ENCODE measurements at regions not wholly inside any gene's neighbourhood (a gene's known extent, or its start where the extent isn't known, plus 50 kb on each side); places are given as distances from the start of the nearest gene placed in this dataset.
A peak's percentile ranks its signal among the peaks of the same experiment; 100 is the strongest.
"Not testable (repeated sequence)": the region's sequence is repeated elsewhere in the genome, so short reads cannot be mapped to it uniquely, and the experiment has no call there.

DNA sequence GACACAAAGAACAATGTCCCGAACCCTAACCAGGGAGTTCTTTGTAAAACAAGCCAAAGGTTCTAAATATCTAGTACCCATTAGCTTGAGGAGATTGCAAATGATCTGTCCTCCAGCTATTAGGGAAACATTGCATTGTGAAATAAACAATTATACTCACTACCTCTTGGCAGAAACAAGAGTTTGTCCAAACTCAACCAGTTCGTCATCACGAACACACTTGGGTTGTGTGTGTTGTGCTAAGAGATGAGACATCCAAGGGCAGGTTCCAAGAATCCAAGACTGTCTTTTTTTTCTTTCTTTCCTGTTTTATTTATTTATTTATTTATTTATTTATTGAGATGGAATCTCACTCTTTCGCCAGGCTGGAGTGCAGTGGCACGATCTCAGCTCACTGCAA, 793.1 kb upstream of the AUTS2 start:
- DNase-seq = no peak

DNA sequence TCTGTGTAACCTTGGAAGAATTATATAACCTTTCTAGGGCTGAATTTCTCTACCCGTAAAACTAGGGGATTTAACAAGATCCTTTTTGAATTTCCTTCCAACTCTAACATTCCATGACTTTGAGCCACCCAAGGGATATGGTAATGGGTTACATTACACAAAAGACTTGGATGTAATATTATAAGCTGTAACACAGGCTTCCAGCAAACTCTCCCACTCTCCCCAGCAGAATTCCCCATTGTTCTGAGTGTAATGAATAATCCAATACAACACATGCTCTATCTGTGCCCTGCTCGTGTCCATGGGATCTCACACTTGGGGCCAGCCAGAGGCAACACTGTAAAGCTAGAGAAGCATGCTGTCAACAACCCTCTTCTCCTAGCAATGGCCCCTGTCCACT, 790.6 kb upstream of the AUTS2 start:
- DNase-seq = no peak

DNA sequence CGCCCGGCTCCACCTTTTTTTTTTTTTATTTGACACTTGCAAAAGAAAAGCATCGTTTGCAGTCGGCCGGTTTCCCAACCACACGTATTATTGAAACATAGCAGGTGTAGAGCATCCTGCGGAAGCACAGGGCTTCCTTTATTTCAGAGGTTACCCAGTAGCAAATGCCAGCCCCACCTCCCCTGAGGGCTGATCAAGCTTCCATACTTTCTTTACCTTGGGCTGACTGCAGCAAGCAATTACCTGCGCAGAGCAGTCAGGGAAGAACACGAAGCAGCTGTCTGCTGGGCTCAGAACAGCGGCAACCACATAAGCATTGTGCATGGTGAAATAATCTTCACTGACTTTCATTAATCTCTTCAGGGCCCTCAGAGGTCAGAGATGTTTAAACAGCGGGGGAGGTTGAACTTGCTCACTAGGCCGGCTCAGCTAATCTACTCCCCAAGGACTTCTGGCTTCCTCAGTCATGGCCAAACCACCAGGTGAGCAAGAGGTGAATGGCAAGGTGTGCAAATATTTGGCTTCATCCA, 784.7 kb upstream of the AUTS2 start:
- no peak for DNase-seq

DNA sequence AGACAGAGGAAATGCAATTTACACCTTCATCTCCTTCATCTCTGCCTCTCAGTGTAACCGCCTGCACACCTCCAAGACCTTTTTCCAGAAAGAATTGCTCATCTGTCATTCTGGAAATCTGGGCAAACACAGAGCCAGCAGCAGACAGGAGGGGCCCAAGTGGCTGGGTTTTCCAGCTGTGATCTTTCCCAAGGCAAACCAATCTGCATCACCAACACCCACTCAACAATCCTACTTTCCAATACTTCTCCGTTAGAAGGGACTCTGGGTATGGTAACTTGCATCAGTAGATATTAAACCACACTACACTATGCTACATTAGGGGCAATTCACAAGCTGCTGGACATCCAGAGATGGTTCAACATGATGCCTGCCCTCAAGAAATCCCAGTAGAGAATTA, 781.8 kb upstream of the AUTS2 start:
- no peak for DNase-seq

DNA sequence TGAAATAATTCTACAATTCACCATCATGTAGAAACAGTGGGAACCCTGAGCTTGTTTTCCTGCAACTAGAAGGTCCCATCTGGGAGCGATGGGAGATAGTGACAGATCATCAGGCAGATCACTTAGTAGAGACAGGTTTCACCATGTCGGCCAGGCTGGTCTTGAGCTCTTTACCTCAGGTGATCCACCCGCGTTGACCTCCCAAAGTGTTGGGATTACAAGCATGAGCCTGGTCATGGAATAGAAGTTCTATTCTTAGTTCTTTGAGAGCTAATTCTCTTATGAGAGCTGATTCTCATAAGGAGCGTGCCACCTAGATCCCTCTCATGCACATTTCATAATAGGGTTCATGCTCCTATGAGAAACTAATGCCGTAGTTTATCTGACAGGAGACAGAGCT, 778.0 kb upstream of the AUTS2 start:
- DNase-seq = no peak

DNA sequence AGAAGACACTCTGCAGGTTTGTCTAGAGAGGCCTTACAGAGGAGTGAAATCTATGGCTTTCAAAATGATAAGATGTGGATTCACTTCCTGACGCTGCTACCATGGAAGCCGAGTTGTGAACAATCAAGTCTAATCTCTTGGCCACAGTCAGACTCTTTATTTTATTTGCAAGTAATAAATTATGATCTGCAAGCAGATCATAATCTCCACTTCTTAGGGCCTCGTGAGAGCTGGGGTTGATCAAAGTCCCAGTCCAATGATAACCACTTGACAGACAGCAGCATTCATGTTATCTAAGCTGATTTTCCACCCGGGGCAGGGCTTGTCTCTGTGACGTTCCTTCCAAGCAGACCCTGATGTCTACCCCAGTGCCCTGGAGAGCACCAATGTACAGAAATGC, 776.4 kb upstream of the AUTS2 start:
- DNase-seq = no peak

DNA sequence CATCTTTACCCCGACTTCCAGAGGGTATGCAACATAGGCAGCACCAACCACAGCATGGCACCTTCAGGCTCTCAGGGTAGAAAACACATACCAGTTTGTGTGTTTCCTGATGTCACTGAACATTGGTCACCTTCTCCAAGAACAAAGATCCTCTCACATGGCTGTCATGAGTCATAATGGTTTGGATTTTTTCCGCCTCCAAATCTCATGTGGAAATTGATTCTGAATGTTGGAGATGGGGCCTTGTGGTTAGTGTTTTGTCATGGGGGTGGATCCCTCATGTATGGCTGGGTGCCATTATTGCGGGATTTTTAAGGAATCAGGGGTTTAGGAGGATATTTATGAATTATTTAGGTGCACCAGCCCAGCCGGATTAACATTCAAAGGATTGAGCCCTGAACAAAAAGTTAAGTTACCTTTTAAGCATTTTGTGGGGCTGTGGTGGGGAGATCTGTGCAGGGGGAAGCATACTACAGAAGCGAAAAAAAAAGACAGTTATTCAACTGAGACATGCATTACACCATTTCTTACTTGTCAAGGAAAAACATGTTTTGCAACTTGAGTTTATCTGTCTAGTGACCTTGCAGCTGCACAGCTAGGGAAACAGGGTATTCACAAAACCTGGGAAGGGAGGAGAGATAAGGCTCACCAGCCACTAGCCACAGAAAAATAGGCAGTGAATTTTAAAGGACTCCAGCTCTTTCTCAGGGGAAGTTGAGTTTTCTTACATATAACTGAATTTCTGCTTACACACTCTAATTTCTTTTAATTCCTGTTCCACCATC, 774.1 kb upstream of the AUTS2 start:
- DNase-seq = no peak

DNA sequence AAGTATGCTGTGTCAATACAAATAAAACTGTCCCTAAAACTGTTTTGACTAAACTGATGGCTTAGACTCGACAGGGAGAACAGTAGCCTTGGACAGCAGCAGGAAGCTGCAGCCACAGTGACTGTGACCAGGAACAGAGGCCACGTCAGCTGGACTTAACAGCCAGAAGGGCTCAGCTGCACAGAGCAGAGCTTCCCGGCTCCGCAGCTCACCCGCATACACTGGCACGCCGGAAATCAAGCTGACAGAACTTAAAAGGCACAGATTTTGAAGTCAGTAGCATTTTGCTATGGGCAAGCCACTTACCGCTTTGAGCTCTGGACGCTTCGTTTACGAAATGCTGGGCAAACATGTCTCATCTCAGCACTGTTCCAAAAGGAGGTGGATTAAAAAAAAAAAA, 769.7 kb upstream of the AUTS2 start:
- DNase-seq = no peak

DNA sequence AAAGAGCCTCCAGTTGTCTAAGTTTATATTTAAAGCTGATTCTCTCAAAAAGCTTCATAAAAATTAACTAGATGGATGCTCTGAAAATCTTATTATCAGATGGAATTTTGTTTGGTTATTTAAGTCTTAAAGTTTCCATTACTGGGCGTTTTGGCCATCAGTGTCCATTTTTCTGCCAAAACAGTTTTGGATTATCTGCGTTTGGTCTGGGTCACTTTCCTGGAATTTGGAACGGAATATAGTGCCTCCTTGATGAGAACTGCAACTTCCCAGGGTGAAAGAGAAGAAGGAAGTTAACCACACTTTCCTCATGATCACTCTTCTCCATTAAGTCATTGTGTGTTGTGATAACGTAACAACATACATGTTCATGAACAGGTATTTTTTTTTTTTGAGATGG, 764.9 kb upstream of the AUTS2 start:
- peak; percentile 24 for DNase-seq

DNA sequence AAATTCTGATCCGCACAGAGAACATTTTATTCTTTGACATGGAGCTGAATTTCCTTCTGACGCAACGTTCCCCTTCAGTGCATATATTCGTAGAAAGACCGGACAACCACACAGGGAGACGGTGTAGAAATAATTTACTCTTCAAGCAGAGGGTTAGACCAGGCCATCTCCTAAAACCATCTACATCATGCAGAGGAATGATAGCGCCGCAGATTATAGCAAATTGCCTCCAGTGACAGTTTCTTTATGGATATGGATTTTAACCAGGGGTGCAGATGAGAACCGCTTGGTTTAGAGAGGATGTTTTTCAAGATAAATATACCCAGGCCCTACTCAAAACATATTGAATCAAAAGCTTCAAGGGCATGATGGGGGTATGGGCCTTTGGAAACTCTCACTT, 759.3 kb upstream of the AUTS2 start:
- no peak for DNase-seq

DNA sequence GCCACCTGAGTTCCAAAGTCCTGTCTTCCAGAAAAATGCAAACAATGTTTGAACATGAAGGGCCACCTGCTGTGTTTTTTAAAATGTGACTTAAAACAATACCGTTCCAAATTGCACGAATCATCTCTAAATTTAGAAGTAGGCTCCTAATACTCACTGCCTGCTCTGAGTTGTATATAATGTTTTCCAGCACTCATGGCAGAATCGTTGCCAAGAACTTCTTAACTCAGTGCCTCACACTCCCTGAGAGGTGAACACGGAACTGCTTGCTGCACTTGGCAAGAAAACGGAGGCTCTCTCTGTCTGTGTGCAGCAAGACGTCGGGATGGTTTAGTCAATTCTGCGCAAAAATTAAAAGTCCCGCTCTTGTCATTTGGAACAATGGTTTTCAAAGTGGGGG, 757.3 kb upstream of the AUTS2 start:
- DNase-seq = peak; percentile 60

DNA sequence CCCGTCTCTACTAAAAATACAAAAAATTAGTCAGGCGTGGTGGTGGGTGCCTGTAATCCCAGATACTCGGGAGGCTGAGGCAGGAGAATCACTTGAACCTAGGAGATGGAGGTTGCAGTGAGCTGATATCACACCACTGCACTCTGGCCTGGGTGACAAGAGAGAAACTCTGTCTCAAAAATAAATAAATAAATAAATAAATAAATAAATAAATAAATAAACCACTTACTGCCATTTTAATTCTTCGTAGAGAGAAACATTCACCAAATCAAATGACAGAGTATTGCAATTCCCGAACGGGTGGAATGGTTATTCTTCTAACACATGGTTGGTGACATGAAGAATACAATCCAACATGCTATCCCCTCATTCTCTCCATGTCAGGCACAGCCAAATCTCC, 754.3 kb upstream of the AUTS2 start:
- DNase-seq = not testable (repeated sequence)

DNA sequence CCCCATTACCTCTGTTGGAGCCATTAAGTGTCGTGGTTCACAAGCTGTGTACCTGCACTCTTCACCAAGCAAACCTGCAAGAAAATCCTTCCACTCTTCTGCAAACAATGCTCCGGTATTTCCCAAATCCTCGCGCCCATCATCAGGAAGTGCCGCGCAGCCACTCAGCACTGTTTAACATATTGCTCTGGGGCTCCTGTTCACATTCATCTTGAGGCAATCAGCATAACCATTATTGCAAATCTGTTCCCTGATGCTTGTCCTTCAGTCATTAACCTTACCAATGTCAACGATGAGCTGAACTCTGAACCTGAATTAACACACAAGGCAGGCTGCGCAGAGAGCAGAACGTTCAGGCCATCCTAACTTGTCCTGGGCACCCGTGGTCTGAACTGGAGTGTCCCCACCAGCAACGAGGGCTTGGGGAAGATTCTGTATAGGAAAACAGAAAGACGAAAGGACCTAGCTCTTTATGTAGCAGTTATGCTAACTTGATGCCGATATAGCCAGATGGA, 751.4 kb upstream of the AUTS2 start:
- DNase-seq = no peak

DNA sequence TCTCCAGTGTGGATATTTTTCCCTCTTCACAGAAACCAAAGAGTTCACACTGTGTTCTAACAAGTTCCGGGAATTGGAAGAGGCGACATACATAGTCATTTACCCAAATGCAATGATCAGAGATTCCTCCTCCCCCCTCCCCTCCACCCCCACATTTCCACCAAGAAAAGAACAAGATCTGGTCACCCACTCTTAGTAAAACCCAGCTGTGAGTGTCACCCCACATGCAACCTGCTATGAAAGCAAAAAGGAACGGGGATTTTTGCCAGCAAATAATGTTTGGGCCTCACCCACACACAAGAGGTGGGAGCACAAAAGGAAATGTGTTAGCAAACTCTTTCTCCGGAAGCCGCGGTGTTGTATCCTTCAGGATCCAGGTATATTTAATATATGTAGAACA, 745.0 kb upstream of the AUTS2 start:
- no peak for DNase-seq

DNA sequence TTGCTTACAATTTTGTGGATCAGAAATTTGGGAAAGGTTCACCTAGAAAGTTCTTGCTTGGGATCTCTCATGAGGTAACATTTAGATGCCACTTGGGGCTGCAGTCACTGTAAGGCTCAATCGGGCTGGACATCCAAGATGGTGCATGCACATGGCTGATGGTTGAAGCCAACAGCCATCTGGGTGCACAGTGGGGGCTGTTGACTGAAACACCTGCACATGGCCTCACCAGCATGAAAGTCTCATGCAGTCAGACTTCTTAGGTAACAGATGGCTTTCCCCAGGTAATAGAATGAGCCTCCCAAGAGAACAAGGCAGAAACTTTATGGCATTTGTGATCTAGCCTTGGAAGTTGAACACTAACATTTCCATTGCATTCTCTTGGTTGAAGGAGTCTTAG, 740.7 kb upstream of the AUTS2 start:
- no peak for DNase-seq

DNA sequence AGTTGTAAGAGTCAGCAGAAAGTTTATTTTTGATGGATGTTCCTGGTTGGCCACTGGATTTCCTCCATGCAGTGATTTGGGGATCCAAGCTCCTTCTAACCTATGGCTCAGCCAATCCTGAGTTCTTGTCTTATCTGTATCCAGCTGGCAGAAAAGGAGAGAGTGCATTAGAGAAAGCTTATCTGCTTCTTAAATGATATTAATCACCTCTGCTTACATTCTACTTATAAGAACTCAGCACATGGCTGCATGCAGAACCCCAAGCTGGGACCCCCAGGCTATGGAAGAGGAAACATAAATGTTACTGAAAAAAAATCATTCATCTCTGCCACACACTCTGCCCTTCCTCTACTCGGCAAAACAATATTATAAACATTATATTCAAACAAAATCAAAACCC, 739.8 kb upstream of the AUTS2 start:
- no peak for DNase-seq

DNA sequence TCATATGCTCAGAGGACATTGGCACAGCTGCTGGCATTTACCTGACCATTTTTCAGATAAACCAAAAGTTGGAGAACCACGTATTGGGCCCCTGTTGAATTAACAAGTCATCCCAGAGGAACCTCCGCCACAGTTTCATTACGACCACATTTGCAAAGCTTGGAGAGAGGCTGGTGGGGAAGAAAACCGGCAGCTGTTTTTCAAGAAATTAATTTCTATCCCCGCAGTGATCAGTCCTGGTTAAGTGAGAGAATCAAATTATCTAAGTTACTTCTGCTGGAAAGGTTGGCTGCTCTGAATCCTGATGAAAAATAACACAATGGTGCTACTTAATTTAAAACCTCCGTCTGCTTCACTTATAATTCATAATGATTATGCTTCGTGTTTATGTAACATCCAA, 737.1 kb upstream of the AUTS2 start:
- no peak for DNase-seq

DNA sequence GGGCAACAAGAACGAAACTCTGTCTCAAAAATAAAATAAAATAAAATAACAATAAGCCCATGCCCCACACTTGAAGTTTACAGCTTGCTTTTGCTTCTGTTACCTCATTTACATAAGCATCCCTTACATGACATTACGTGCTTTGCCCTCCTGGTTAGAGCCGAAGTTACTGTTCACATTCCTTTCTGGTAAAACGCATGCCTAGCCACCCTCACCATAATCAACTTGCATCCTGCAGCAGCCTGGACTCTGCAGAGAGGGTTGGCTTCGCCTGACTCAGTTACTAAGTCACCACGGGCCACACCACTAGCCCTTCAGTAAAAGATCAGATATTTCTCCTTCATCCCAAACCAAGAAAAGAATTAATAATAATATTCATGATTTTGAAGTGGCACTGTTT, 736.0 kb upstream of the AUTS2 start:
- DNase-seq = no peak

DNA sequence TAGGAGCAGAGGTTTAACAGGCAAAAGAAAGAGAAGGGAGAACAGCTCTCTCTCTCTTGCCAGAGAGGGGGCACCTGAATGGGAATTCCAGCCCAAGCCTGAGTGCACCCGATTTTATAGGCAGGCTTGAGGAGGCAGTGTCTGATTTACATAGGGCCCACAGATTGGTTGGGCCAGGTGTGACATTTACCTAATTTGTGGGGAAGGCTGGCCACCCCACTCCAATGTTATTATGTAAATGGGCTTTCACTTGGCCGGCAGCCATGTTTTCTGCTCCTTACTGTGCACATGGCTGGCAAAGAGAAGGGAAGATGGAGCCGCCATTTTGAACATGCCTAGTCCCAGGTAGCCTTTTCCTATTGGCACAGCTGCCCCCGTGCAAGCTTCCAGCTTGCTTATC, 735.5 kb upstream of the AUTS2 start:
- no peak for DNase-seq

DNA sequence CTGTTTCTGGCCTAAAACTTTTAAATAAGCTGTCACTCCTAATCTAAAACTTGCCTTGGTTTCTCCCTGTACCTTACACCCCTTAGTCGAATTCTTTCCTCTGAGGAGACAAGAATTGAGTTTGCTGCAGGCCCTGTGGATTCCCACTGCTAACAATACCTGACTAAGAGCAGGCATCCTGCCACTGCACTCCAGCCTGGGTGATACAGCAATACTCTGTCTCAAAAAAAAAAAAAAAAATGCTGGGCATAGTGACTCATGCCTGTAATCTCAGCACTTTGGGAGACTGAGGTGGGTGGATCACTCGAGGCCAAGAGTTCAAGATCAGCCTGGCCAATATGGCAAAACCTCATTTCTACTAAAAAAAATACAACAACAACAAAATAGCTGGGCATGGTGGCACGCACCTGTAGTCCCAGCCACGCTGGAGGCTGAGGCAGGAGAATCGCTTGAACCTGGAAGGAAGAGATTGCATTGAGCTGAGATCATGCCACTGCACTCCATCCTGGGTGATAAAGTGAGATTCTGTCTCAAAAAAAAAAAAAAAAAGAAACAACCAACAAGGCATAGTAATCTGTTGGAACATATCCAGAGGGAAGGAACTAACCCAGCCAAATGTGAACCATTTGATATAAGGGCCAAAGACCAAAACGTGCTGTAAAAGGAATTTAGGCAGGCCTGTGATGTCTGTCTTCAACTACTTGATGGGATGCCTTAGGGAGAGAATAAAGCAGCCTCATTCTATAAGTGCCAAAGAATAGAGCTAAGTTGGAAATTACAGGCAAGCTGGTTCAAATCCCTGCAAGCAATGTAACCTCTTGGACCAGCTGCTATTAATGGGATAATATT, 732.7 kb upstream of the AUTS2 start:
- DNase-seq = no peak

DNA sequence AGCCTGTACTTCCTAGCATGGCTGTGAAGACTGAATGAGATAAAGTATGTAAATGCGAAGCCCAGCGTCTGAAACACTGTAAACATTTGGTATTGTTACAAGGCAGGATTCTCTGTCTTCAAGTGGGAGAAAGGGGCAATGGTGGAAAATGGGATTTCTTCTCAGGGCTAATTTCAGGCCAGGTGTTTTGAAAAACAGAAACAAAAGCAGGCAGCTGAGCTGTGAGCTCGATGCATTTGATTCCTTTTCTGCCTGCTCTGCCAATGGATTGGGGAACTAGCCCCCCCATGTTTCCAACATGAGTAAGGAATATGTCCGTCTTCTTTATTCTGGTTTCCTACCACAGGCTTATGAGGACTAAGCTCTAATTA, 732.1 kb upstream of the AUTS2 start:
- no peak for DNase-seq

DNA sequence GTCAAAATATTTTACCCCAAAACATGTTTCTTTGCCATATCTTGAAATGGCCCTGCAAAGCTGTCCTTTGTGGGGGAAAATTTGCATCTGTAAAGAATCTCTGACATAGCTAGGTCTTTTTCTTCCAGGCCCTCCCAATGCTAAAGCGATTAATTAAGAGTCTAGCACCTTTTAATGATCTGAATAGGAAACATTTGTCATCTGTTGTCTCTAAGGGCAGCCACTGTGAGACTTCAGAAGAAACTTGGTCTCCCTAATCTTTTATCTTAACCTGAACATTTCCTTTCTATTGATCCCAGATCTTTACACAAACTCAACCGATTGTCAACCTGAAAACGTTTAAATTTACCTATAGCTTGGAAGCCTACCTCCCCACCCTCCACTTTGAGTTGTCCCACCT, 731.6 kb upstream of the AUTS2 start:
- DNase-seq = not testable (repeated sequence)

DNA sequence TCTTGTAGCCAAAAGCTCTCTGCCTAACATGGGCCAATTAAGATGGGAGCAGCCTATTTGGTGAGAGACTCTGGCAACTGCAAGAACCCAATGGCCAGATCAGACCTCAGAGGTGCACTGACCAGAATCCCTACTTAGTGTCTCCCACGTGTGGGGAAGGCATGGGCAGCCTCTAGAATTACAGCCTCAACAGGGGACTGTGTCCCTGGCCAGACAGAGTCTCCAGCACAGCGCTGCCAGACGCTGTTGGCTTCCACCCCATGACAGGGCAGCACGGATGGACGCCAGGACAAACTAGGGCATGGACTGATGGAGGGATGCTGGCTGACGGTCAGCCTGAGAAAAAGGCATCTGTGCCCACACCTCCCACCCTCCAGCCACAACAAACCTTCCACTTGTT, 729.3 kb upstream of the AUTS2 start:
- peak; percentile 19 for DNase-seq

DNA sequence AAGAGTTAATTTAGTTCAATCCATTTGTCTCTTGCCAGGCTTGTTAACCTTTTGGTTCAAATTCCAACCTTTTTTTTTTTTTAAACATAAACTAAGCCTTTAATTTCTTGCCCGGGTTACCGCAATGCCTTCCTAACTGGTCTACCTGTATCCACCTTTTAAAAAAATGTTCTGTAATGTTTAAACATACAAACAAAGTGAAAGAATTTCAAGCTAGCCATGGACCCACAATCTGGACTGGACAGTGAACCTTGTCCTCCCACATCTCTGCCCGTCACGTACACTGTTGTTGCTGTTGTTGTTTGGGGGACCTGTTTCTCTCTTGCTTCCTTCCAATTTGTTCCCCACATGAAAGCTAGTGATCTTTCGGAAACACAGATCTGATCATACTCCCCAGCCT, 724.7 kb upstream of the AUTS2 start:
- DNase-seq = no peak
